Keratinocyte (primary cell): ENCODE measurements at regions not wholly inside any gene's neighbourhood (a gene's known extent, or its start where the extent isn't known, plus 50 kb on each side); places are given as distances from the start of the nearest gene placed in this dataset.

Source experiments
- DNase-seq: peaks from one replicate; pipeline ENCODE4 v3.0.0-alpha.2; 2011; ENCODE audit warnings: low read depth, missing footprints, low spot score
- FAIRE-seq: peaks from 2 replicates; lab custom pipeline; 2011; peaks lifted over from hg19 to GRCh38; lab: Jason Lieb, UNC
- H2AFZ ChIP-seq: 2 replicates; pipeline ENCODE4 v1.6.0; 2012; ENCODE audit warnings: low read length, control low read depth, inconsistent platforms; ENCODE audit not compliant: control insufficient read depth
- H3K27ac ChIP-seq: 2 replicates; pipeline ENCODE4 v1.5.1; 2011; ENCODE audit warnings: low read length; ENCODE audit not compliant: control insufficient read depth, insufficient read depth
- H3K27me3 ChIP-seq: 3 replicates; pipeline ENCODE4 v1.6.0; 2011; ENCODE audit warnings: low read length; ENCODE audit not compliant: control insufficient read depth, insufficient read depth; ENCODE audit errors: extremely low read depth
- H3K36me3 ChIP-seq, 2 experiments: 2 replicates in 1 of 2; 3 replicates in 1 of 2; pipeline ENCODE4 v1.5.1; 2011; ENCODE audit warnings: low read length in 2 of 2, mild to moderate bottlenecking in 1 of 2; ENCODE audit not compliant: control insufficient read depth in 2 of 2, insufficient read depth in 2 of 2; ENCODE audit errors: extremely low read depth in 1 of 2
- H3K4me1 ChIP-seq: 3 replicates; pipeline ENCODE4 v1.5.1; 2011; ENCODE audit warnings: low read length; ENCODE audit not compliant: control insufficient read depth, insufficient read depth; ENCODE audit errors: extremely low read depth
- H3K4me2 ChIP-seq: 3 replicates; pipeline ENCODE4 v1.6.0; 2011; ENCODE audit warnings: low read depth, low read length; ENCODE audit not compliant: control insufficient read depth, insufficient read depth; ENCODE audit errors: extremely low read depth
- H3K4me3 ChIP-seq, 3 experiments: fragments of 200-600 bp in 1 of 3; sonication (generic) in 1 of 3; 2 replicates in 2 of 3; 3 replicates in 1 of 3; pipeline ENCODE4 v1.5.1; 2011 to 2016; ENCODE audit warnings: low read length in 3 of 3, mild to moderate bottlenecking in 3 of 3, control low read depth in 2 of 3, inconsistent platforms in 1 of 3, low read depth in 1 of 3, mixed read lengths in 1 of 3, mixed run types in 1 of 3, moderate library complexity in 1 of 3; ENCODE audit not compliant: control insufficient read depth in 2 of 3, insufficient read depth in 2 of 3; ENCODE audit errors: extremely low read depth in 1 of 3
- H3K79me2 ChIP-seq: 2 replicates; pipeline ENCODE4 v1.6.0; 2012; ENCODE audit warnings: low read length; ENCODE audit not compliant: control insufficient read depth, insufficient read depth
- H3K9ac ChIP-seq: 3 replicates; pipeline ENCODE4 v1.6.0; 2011; ENCODE audit warnings: low read length; ENCODE audit not compliant: control insufficient read depth, insufficient read depth; ENCODE audit errors: extremely low read depth
- H3K9me1 ChIP-seq: 3 replicates; pipeline ENCODE4 v1.6.0; 2011; ENCODE audit warnings: low read length; ENCODE audit not compliant: control insufficient read depth, insufficient read depth; ENCODE audit errors: extremely low read depth
- H3K9me3 ChIP-seq: 2 replicates; pipeline ENCODE4 v1.5.1; 2012; ENCODE audit warnings: low read depth, low read length; ENCODE audit not compliant: control insufficient read depth
- H4K20me1 ChIP-seq: 3 replicates; pipeline ENCODE4 v1.6.0; 2011; ENCODE audit warnings: low read length; ENCODE audit not compliant: control insufficient read depth, insufficient read depth; ENCODE audit errors: extremely low read depth
- CTCF ChIP-seq, 3 experiments: IDR thresholded peaks in 1 of 3; conservative IDR thresholded peaks in 1 of 3; optimal IDR thresholded peaks in 1 of 3; 2 replicates in 2 of 3; 3 replicates in 1 of 3; pipeline versions ENCODE3 to v1.5.1; 2011; ENCODE audit warnings: low read length in 3 of 3, mild to moderate bottlenecking in 3 of 3, moderate library complexity in 2 of 3, control low read depth in 1 of 3, inconsistent platforms in 1 of 3; ENCODE audit not compliant: insufficient read depth in 2 of 3; ENCODE audit errors: extremely low read depth in 1 of 3
- EZH2 ChIP-seq: IDR thresholded peaks from one replicate; pipeline ENCODE4 v1.6.1; 2012; ENCODE audit warnings: inconsistent platforms, mild to moderate bottlenecking, low read length, moderate library complexity
- dilution Hi-C: fragments of 300-500 bp; cut with MboI; formaldehyde crosslinking; loops from one replicate; pipeline ENCODE4 v1.7.0; 2020; ENCODE audit warnings: low sequenced_read_pairs; ENCODE audit not compliant: extremely low pct_ligation_motif_present

DNA sequence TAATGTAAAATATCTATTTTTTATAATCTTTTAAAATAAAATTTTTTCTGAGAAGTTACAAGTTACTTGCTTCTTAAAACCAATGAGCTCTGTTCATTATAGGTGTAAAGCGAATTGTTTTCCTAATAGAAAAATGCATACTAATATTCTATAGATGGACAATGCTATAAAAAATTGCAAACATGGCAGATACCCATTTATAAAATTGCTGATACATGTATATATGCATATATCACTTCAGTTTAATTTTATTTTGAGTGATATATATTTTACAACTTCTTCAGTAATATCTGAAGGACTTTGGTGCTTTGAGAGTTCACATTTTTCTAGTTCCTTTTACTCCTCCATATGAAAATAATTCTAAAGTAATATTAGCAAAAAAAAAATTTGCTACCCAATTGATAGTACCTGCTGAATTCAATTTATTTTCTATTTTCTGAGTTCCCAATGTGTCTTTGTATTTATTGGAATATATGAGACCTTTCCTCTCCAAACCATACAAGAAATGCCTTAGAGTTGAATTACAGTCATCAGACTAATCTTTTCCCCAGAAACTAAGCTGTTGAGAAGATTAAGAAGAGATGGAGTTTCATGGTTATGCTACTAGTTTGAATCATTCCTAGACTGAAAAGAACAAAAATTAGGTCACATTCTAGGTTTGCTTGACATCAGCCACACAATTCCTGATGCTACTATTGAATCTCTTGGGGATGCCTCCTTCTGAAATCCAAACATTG lies 1937.5 kb upstream of the SEL1L start:
- no peak for FAIRE-seq
- H3K4me2 ChIP-seq, result no peak overlapping the region

GRCh38 chr14:83473416-83474235 lies 1940.0 kb upstream of the SEL1L start:
- DNase-seq (no peak), FAIRE-seq (no peak)
- TF ChIP-seq CTCF (optimal IDR thresholded peaks at IDR 0.05 in 1 of 3, IDR thresholded peaks at IDR 0.05 in 1 of 3, conservative IDR thresholded peaks at IDR 0.05 in 1 of 3; ENCODE audit: extremely low read depth in 1 of 3, insufficient read depth in 2 of 3, low read length in 3 of 3) (no peak), EZH2 (no peak)
- Histone ChIP-seq H3K79me2 (no peaks in the 10 kb centered on the region), H3K36me3 (no peaks in the 10 kb centered on the region), H3K9me3 (no peaks in the 10 kb centered on the region), H3K9ac (no peak overlapping the region), H3K27ac (no peak overlapping the region), H4K20me1 (no peaks in the 10 kb centered on the region), H3K27me3 (no peaks in the 10 kb centered on the region), H3K9me1 (no peaks in the 10 kb centered on the region), H3K4me3 (no peak overlapping the region), H2AFZ (no peak overlapping the region), H3K4me2 (no peak overlapping the region), H3K4me1 (no peaks in the 10 kb centered on the region)
- dilution Hi-C loops, result no loop called here

More for the DNA sequence above, 1937.5 kb upstream of the SEL1L start:
- Histone ChIP-seq H2AFZ (no peak overlapping the region), H3K79me2 (no peaks in the 10 kb centered on the region), H3K4me3 (no peak overlapping the region), H3K36me3 (no peaks in the 10 kb centered on the region), H3K9me1 (no peaks in the 10 kb centered on the region), H3K27ac (no peak overlapping the region), H3K4me1 (no peaks in the 10 kb centered on the region), H4K20me1 (no peaks in the 10 kb centered on the region), H3K9me3 (no peaks in the 10 kb centered on the region), H3K27me3 (no peaks in the 10 kb centered on the region), H3K9ac (no peak overlapping the region)
- dilution Hi-C loops, result no loop called here
- DNase-seq, result no peak
- TF ChIP-seq EZH2, result no peak
- no peak for TF ChIP-seq CTCF (optimal IDR thresholded peaks at IDR 0.05 in 1 of 3, IDR thresholded peaks at IDR 0.05 in 1 of 3, conservative IDR thresholded peaks at IDR 0.05 in 1 of 3; ENCODE audit: extremely low read depth in 1 of 3, insufficient read depth in 2 of 3, low read length in 3 of 3)
